Urothelium cell line (cell line): ENCODE measurements at regions not wholly inside any gene's neighbourhood (a gene's known extent, or its start where the extent isn't known, plus 50 kb on each side); places are given as distances from the start of the nearest gene placed in this dataset.

Experiments used
- DNase-seq: peaks from one replicate; pipeline ENCODE4 v3.0.0; 2011; ENCODE audit warnings: low spot score, mixed read lengths
- FAIRE-seq: peaks from 2 replicates; lab custom pipeline; 2011; peaks lifted over from hg19 to GRCh38; lab: Jason Lieb, UNC

- no peak for DNase-seq
- no peak for FAIRE-seq
Observed at GRCh38 chrX:96430756-96431455, 253.7 kb upstream of the DIAPH2 start.

- FAIRE-seq: no peak
Observed at GRCh38 chrX:96432647-96433046, 252.0 kb upstream of the DIAPH2 start.

GRCh38 chrX:96433409-96434077 lies 251.1 kb upstream of the DIAPH2 start:
- no peak for FAIRE-seq
- DNase-seq: no peak

More at GRCh38 chrX:96432647-96433046, 252.0 kb upstream of the DIAPH2 start:
- no peak for DNase-seq

- FAIRE-seq (no peak), DNase-seq (no peak)
Observed at GRCh38 chrX:96435378-96436035, 249.1 kb upstream of the DIAPH2 start.

GRCh38 chrX:96436105-96436504 lies 248.5 kb upstream of the DIAPH2 start:
- peak; percentile 11 for DNase-seq
- no peak for FAIRE-seq

GRCh38 chrX:96438803-96439202 lies 245.8 kb upstream of the DIAPH2 start:
- DNase-seq (no peak), FAIRE-seq (no peak)

GRCh38 chrX:96440941-96441340 lies 243.7 kb upstream of the DIAPH2 start:
- DNase-seq (no peak), FAIRE-seq (no peak)

- DNase-seq (no peak), FAIRE-seq (no peak)
Observed at GRCh38 chrX:96445531-96446065, 239.0 kb upstream of the DIAPH2 start.

- FAIRE-seq: no peak
Observed at GRCh38 chrX:96446524-96446923, 238.1 kb upstream of the DIAPH2 start.

GRCh38 chrX:96447161-96447560 lies 237.5 kb upstream of the DIAPH2 start:
- FAIRE-seq (no peak), DNase-seq (no peak)

More at GRCh38 chrX:96446524-96446923, 238.1 kb upstream of the DIAPH2 start:
- DNase-seq: no peak

- DNase-seq (no peak), FAIRE-seq (no peak)
Observed at GRCh38 chrX:96449191-96449590, 235.5 kb upstream of the DIAPH2 start.

- FAIRE-seq: no peak
Observed at GRCh38 chrX:96449896-96450295, 234.7 kb upstream of the DIAPH2 start.

GRCh38 chrX:96453139-96453538 lies 231.5 kb upstream of the DIAPH2 start:
- no peak for FAIRE-seq
- no peak for DNase-seq

More at GRCh38 chrX:96449896-96450295, 234.7 kb upstream of the DIAPH2 start:
- no peak for DNase-seq

- no peak for FAIRE-seq
- no peak for DNase-seq
Observed at GRCh38 chrX:96455078-96455477, 229.6 kb upstream of the DIAPH2 start.

GRCh38 chrX:96464880-96465558 lies 219.6 kb upstream of the DIAPH2 start:
- no peak for DNase-seq
- FAIRE-seq: no peak

GRCh38 chrX:96474029-96474740 lies 210.5 kb upstream of the DIAPH2 start:
- no peak for DNase-seq
- no peak for FAIRE-seq

- FAIRE-seq: no peak
- DNase-seq: no peak
Observed at GRCh38 chrX:96474741-96475125, 209.9 kb upstream of the DIAPH2 start.

GRCh38 chrX:96480081-96480480 lies 204.6 kb upstream of the DIAPH2 start:
- DNase-seq (no peak), FAIRE-seq (no peak)

GRCh38 chrX:96481831-96482230 lies 202.8 kb upstream of the DIAPH2 start:
- FAIRE-seq (no peak), DNase-seq (no peak)

- DNase-seq: no peak
- FAIRE-seq: no peak
Observed at GRCh38 chrX:96483647-96484160, 200.9 kb upstream of the DIAPH2 start.
